SIG-M5 treated with dmso at 0.1 percent for 504 hours (cell line): ENCODE measurements at regions not wholly inside any gene's neighbourhood (a gene's known extent, or its start where the extent isn't known, plus 50 kb on each side); places are given as distances from the start of the nearest gene placed in this dataset.

Experiments used
- DNase-seq: peaks from one replicate; lab custom pipeline; 2025; ENCODE audit not compliant: unreplicated experiment; lab: John Stamatoyannopoulos, UW

DNA sequence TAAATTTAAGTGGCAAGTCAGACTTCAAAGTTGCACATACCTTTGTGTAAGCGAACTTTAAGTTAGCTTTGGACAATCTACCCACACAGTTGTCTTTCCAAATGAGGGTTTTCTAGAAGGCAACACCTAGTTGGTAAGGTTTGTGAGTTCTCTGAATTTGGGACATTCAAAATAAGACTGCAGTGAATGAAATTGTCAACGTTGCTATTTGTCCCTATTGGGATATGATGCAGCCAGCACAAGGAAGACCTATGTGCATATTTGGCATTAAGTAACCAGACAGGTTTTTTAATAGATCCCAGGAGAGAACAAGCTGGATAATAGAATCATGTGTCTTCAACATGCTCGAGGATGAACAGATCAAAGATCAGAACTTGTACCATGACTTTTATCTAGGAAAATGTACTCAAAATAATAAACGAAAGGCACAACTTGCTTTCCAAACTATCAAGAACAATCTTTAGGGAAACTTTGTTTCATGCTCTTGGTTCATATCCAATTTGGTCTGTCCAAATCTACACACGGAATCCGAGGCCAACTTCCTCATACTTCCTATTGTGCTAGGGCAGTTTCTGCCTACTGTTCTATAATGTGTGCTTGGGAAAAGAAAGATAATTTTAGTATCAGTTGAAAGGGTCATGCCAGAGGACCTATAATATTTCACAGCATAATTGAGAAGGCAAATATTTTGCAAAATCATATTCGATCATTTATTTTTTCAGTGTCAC, 284.2 kb upstream of the SOX5 start:
- DNase-seq = no peak

DNA sequence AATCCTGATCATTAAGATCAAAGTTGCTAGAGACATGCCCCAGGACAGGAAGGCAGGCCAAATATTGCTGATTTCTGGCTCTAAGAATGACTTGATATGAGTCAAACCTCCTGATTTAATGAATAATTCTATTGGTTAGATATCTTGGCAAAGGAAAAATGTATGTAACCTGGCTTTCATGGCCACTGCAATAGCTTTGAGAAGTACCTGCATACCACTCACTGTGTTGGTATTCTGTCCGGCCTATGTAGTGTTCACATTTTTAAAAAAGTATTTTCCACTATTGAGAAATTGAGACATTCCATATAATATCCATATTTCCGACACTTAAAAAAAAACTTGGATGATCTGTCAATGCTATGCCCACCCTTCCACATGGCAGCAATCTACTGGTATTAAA, 283.1 kb upstream of the SOX5 start:
- no peak for DNase-seq

DNA sequence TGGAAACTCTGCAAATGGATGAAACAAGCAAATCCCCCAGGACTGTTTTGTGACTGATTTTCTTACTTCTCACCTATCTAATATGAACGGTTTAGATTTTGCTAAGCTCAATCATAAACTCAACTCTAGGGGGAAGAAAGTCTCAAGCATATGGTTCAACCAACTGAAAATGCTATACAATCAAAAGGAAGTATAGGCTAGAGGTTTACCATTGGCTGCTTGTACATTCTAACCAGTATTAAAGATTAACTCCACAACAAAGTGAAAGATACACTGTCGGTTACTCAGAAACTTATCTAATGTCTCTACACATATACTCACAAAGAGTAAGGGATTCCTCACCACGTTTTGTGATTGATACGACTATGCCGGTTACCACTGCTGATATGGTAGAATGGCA, 281.8 kb upstream of the SOX5 start:
- DNase-seq = no peak

DNA sequence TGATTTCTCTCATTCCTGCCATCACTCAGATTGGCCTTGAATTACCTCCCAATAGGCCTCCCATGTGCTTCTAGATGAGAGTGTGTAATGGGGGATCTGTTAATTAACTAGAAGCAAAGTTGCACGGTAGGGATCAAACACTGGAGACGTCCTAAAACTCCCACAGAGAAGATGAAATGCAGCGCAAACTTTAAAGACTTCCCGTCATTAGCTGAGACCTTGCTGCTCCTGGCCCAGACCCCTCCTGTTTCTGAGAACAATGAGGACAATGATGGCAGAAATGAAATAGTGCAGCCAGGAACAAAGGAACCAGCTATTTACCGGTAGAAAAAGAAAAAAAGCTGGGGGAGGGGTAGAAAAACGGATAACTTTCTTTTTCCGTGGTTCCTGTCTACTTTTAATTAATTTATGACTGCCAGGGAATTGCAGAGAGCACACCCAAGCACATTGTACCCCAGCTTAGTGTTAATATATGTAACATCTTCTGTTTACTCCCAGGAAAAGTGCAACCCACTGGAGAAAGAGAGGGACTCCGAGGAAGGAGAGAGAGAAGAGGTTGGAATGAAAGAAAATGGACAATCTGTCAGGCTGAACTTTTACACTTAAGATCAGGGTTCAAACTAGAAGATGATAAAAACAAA, 280.7 kb upstream of the SOX5 start:
- DNase-seq = no peak

DNA sequence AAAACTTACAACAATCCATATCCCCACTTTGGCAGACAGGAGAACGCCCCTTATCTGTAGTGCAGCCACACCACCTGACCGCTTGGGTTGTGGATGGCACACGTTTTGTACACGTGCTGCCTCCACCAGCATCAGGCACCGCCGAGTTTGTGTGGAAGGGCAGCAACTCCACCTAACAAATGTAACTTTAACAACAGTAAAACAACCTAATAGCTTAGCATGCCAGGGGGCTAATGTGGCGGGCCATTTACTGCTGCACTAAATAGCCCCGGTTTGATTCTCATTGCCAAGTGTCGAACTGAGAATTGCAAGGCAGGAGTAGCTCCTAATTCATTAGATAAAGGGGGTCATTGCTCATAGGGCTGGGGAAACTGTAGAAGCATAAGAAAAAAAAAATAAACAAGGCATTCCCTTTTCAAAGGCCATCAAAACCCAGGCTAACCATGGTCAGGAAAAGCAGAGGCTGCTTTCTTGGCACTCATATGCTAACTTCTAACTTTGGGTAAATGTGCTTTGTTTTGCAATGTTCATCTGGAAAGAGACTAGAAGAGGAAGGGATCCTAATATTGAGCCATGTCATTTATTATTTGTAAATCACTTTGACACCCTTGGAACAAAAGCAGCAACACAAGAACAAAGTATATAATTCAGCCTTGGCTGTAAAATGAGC, 279.7 kb upstream of the SOX5 start:
- no peak for DNase-seq

DNA sequence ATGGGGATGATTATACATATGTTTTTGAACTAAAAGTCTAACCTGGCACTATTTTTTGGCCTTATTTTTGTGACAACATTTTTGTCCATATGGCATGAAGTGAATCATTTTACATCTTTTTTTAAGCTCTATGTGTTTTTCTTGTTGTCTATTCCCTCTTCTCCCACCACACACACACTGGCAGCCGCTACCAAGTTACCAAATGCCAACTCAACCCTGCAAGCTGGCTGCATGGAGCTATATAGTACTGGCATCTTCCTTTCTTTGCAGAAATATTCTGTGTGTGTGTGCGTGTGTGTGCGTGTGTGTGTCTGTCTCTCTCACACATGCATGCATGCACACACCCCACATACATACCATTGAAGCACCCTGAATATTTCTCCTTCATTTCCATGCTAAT, 278.9 kb upstream of the SOX5 start:
- DNase-seq = no peak

DNA sequence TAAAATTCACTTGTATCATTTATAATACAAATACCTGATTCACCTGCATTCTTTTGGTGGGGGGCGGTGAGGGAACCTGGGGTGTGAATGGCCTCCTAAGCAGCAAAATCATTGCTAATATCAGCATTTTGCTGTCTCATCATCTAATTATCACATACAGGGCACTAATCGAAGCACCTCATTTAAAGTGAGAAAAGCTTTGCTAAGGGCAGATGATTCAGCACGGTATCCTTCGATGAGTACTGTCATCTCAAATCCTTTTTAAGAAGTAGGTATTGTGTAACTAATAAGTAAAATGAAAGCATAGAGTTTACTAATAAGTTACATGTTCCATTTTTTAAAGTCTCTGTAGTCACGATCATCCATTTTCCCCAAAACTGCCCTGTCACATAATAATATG, 278.1 kb upstream of the SOX5 start:
- no peak for DNase-seq

DNA sequence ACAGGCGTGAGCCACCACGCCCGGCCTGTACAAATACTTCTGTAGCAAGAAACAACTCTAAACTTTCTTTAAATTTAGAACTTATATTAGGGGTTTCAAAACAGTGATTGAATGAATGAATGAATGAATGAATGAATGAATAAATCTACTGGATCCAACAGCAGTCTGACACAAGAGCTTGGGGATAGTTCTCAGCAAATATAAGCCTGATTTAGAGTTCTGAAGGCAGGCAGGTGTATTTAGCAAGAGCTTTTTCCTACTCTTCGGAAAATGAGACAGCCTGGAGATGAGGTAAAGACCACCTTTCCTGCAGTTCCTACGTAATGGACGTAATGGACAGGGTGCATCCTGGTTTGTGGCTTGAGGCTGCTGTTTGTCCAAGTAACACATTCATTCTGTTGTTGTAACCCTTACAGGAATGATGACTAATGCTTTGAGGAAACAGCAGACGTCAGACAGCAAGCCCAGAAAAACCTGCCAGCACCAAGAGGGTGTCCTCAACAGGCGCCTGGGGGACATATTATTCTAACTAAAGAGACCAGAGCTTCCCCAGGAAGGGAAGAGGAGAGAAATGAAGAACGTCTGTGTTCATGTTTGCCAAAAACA, 277.4 kb upstream of the SOX5 start:
- no peak for DNase-seq

DNA sequence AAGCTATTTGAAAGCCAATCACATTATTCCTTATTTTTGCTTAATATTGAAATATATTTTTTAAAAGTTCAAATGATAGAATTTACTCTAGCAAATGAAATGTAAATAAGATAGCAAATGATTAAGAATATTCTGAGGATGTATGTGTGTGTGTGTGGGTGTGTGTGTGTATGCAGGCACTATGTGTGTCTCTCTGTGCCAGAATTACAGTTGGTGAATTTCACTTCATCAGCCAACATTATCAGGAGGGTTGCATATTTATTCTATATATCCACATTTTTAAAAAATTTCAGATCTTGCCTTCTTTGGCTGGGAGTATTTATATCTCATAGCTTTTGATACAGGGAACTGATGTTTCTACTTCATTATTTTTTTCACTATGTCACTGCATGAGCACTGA, 274.9 kb upstream of the SOX5 start:
- no peak for DNase-seq

DNA sequence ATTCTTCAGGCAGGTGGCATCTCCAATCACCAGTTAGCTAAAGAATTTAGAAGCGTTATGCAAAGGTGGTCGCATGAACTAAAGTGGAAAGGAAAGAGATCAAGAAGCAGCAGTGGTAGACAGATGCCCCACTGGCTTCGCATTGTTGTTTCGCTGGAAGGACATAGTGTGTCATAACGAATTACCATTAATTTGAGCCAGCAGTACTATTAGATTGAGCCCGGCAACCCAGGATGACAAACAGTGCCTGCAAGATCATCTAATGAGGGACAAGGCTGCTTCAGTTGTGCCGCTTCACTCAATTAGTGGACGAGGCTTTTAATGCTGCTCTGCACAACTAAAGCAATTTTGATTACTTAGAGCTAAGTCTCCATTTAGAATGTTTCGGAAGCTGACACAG, 274.5 kb upstream of the SOX5 start:
- DNase-seq = no peak

DNA sequence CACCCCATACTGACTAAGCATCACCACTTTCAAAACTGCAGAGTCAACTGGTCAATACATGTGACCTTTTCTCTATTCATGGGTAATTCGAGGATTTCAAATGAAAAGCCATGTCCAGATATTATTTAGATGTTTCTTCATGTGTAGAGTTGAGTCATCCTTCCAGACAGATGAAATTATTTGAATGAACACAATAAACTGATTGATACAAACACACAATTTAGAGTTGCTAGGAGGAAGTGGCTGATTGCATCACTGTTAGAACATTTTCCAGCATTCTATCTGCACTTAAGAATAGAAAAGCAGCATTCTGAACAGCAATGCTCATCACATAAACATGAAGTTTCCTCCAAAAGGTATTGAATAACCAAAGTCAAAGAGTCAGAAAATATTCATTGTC, 273.5 kb upstream of the SOX5 start:
- DNase-seq = no peak

DNA sequence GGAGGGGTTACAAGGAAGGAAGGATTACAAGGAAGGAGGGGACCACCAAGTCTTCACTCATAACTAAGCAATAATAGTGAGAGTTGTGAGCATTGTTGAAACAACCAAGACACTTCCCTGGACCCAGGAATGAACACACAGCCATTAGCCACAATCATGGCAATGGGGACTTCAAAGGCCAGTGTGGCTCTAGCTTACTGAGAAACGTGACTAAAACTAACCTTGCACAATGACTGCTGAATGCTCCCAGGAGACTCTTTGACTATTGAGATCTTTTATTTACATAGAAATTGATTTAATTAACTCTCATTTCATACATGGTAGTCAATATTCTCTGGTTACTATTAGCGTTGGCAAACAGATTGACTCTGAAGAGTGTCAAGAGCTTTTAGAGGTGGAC, 263.0 kb upstream of the SOX5 start:
- no peak for DNase-seq

DNA sequence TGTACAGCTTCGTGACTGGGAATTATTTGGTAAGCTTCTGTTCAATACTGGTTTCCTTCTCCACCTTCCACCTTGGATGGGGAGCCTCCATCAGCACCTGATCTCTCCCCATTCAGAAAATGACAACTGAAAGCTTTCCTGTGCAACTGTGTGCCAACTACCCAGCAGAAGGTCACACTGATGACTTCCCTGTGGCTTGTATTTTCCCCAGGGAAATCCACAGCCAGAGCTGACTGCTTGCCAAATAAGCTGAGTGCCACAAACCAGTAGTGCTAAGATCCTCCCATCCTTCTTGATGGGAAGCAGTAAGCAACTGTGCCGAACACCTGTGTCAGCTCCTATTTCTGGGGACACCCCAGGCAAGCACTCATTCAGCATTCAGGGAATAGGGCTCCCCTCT, 257.2 kb upstream of the SOX5 start:
- DNase-seq = no peak

DNA sequence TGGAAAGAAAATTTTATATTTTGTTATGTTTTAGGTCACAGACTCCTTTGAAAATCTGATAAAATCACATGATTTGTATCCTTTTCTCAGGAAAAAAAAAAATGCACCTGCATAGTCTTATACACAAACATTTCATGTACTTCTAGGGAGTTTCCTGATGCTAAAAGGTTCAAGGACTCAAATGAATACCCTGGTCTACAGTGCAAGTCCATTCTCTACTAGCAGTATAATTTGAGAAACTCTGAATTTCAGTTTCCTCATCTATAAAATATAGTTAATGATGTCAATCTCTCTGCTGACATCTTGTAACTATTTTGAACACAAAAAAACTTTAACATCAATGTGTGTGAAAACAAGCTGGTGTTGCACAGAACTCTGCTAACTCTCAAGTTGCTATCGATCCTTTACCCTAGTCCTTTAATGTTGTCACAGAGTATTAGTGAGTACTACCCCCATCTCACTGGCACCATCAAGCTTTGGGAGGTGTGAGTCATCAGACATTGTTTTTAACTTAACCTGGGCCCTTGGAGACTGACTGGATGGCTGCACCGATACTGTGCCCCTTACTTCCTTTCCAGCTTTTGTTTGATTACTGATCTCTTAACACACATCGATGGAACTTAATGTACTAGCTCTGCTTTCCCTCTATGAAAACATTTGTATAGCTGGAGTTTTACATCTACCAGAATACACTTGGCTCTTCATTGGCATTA, 251.9 kb upstream of the SOX5 start:
- DNase-seq = no peak

DNA sequence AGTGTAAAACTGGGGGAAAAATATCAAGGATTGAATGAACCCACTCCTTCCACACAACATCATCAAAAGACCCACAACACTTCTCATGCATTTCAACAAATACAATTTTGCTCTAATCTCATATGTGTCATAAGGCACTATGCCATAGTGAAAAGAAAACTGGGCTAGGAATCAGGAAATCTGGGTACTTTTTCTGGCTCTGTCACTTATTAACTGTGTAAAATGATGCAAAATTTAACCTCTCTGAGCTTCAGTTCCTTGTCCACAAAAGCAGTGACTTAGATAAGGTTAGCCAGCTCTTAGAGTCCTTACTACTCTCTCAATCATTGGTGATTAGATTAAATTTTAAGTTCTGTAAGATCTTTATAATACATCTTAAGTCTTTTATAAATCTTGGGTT, 250.5 kb upstream of the SOX5 start:
- no peak for DNase-seq

DNA sequence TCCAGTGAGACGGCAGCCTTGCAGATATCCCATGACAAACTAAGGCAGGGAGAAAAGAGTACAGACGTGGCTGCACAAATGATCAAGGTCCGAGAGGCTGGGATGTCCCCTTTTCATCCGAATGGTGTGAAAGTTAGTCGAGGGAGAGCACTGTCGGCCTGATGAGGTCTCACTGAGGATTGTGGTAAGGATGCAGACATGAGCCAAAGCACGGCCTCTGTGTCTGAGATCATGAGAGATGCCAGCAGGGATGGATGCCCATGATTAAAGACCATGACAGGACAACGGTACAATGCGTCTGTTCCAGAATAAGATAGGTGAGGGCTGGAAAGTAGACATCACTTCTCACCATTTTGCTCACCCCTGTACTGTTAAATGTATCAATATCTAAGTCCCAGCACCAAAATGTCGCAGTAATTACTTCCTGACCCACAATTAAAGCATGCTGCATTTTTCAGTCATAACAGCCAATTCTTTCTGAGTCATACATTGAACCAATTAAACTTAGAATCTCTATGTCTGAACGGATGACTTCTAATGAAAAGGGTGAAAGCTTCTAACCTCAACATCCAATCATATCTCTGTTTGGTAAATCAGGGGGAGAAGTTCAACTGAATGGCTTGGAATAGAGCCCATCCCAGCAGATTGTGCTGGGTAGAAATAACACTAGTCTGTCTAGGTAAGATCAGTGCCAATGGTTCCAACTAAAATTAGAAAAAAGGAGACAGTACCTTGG, 249.6 kb upstream of the SOX5 start:
- no peak for DNase-seq

DNA sequence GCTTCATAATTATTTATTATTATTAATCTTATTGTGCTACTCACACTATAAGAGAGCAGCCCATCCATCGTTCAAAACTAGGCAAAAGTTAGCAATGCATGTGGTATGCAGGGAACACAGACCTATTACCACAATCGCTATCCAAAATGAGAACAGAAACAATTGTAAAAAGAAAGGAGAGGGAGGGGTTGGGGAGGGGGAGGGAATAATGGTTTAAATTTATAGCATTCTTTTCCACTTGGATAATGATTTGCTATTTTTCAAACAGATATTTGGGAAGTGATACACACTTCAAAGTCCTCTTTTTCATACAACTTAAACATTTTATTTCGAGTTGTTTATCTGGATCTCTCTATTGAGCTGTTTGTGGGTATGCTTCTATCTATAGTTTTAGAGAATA, 248.6 kb upstream of the SOX5 start:
- no peak for DNase-seq

DNA sequence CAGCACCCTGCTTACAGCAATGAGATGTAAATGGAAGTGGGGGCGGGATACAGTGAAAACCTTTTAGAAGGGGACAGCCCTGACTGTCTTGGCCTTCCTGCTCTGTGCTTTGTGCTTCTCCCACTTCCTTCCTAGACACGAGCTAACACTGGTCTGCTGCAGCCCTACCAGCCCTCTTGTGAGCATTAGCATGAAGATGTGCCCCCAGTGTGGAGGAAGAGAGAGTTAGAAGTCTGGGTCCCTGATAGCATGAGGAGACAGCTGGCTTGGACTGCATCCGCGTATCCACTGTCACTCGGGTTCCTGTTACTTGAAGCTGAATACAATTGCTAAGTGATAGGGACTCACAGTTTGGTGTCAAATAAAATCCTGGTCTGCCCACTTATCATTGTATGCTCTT, 248.1 kb upstream of the SOX5 start:
- no peak for DNase-seq

DNA sequence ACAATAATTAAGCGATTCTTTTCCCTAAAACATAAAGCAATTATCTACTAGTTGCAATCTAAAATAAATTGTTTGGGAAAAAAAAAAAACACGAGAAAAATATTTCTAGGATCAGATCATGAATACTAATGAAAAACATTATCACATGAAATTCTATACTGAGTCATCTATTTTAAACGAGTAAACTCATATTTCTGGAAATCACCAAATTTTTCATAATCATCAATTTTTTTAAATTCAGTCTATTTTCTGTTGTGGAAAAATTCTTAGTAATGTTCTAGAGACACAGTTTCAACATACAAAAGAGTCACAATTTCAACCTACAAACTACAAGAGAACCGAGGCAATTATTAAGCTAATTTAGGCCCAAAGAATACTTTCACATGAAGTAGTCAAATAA, 245.6 kb upstream of the SOX5 start:
- DNase-seq = no peak

DNA sequence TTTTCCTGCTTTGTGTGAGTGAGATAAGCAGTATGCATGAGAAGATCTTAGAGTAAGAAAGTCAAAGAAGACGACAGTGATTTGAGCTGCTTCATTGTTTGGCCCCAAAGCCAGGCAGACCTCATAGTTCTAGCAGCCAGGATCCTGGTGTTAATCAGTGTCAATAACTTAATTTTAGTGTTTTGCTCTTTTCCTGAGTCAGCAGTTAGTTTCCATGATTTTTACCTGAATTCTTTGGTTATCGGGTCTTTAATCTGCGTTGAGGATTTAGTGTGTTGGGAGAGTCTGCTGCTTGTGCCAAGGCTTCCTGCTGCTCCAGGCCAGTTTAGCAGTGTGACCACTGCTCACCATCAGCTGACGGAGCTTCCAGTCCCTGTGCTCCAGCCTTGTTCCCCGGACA, 241.6 kb upstream of the SOX5 start:
- DNase-seq = no peak

DNA sequence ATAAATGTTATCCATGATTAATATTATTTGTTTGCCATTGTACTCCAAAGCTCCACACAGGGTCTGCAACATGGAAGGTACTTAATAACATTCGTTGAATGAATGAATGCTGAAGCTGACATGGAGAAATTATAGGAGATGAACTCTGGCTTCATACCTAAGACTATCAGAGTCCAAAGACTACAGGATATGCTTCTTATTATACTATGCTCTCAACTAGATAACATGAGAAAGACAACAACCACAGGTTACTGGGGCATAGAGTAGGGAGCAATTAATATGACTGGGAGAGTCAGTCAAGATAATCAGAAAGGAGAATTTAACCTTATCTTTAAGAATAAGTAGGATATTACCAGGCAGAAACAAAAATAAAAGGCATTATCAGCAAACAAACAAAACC, 236.3 kb upstream of the SOX5 start:
- DNase-seq = no peak
